DMS53 treated with DMSO at 0.1 percent for 48 hours (cell line): ENCODE measurements at regions not wholly inside any gene's neighbourhood (a gene's known extent, or its start where the extent isn't known, plus 50 kb on each side); places are given as distances from the start of the nearest gene placed in this dataset.

Experiments used
- DNase-seq: peaks from one replicate; lab custom pipeline; 2025; ENCODE audit not compliant: unreplicated experiment; lab: John Stamatoyannopoulos, UW

GRCh38 chr3:117674321-117674720 is 964.7 kb downstream of the TUSC7 start:
- DNase-seq, result no peak

DNA sequence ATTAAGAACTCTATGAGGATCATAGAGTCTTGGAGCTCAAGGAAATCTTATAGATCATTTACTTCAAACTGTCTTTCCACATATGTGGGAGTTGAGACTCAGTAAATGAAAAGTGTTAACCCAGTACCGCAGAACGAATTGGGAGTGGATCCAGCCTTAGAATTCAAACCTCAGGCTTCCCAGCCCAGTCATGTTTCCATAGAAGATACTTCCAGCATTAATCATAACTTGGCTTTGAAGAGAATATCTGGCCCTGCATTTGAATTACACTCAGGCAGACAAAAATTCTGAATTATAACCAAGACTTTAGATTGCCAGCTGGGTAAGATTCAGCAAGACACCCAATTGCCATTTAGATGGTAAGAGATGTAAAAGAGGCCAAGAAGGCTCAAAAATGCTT is 972.0 kb downstream of the TUSC7 start:
- no peak for DNase-seq

- DNase-seq, result no peak
Observed at GRCh38 chr3:117687096-117687495, 977.5 kb downstream of the TUSC7 start.

DNA sequence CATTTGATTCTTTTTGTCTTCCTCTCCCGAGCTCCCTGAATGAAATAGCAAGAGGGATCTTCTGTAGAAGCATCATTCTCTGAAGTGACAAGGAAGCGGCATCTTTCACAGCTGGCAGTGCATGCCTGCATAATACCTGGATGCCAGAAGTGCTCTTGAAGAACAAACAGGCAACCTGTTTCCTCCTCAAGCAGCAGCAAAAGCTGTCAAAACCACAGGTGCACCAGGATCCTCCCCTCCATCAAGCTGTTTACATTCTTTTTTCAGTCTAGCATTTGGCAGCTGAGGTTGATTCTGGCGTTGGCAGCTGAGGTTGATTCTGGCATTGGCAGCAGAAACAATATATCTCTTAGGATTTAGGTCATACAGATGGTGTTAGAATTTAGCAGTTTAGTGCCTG is 979.0 kb downstream of the TUSC7 start:
- DNase-seq, result peak; percentile 61

DNA sequence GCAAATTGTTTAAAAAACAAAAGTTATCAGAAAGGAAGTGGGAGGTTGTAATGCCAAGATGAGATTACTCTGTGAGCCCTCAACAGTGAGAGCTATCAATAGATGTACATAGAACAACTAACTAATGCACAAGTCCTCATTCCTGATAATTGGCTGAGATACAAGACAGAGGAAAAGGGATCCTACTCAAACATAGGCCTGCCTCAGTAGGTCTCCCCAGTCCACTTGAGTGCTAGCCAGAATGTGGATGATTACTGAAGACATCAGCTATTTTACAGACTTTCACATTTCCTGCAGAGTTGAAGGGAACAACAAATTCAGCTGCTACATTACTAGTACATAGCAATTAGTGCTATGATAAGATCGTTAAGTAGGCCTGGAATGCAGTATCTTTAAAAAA is 981.9 kb downstream of the TUSC7 start:
- DNase-seq, result no peak

GRCh38 chr3:117692416-117692995 is 982.9 kb downstream of the TUSC7 start:
- DNase-seq, result no peak

- DNase-seq, result no peak
Observed at GRCh38 chr3:117695321-117695720, 985.7 kb downstream of the TUSC7 start.

GRCh38 chr3:117695871-117696645 is 986.5 kb downstream of the TUSC7 start:
- DNase-seq, result no peak

GRCh38 chr3:117696851-117697407 is 987.4 kb downstream of the TUSC7 start:
- no peak for DNase-seq

- DNase-seq, result no peak
Observed at GRCh38 chr3:117699058-117699457, 989.5 kb downstream of the TUSC7 start.

DNA sequence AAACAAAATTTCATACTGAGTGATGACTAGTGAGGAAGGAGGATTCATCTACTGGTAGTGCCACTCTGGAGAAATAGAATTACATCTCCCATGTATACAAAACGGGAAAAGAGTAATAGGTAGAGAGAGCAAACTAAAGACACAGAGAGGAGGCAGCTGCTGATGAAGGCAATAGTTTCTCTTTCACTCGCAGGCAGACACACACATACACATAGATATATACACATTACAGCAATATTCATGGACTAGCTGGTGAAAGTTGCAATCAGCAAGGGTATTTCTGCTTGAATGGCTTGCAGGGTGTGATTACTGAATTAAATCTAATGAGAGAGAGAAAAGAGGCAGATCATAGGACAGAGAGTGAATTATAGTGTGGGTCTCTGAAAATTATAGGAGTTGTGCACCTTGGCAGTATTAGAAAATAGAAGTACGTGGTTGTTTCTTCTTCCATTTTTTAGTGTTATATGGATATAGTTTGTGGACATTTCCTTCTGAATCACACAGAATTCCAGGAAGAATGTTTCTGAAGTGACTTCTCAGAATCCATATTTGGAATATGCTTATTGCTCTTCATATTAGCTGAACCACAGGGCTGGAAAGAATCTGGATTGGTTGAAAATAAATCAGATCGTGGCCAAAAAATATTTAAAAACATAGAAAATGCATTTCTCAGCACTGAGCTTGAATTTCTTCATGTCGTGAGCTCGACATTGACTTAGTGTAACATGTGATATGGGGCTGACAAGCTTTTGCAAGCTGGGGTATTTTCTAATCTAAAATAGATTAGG is 991.2 kb downstream of the TUSC7 start:
- no peak for DNase-seq

- DNase-seq, result no peak
Observed at GRCh38 chr3:117705011-117705410, 995.4 kb downstream of the TUSC7 start.

- DNase-seq, result no peak
Observed at GRCh38 chr3:117706037-117706436, 996.5 kb downstream of the TUSC7 start.

DNA sequence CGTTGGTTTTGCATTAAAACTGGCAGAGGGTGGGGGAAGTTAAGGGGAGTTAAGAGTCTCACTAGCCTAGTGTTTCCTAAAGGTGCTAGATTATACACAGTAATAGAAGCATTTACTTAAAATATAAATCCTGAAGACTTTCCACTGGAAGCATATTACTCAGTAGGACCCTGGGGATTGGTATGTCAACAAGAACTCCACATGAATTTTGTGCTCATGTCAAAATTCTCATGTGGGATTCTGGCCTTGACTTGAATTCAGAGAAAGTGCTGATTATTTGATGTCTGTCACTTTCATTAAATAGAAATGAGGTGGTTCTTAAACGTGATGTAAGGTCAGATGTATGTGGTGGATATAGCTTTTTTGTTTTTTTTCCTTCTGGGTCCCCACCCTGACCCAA is 997.2 kb downstream of the TUSC7 start:
- no peak for DNase-seq

GRCh38 chr3:117708601-117709000 is 999.0 kb downstream of the TUSC7 start:
- DNase-seq, result no peak

DNA sequence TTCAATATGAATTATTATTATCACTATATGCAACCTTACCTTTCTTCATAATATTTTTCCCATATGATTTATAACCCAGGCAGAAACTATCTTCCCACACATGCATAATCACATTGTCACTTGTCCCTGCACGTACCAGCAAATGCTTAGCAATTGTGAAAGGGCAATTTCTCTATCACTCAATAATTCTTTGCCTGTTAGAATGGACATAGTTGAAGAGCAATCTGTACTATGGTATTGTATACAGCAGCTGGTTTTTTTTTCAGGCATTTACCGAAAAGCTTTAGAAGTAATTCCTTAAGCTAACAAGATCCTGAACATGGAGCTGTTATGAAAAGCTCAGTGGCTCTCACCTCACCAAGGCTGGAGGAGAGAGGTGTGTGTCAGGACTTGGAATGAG is 999.5 kb downstream of the TUSC7 start:
- no peak for DNase-seq

- no peak for DNase-seq
Observed at GRCh38 chr3:117710501-117710900, 1000.9 kb downstream of the TUSC7 start.

- DNase-seq, result peak; percentile 4
Observed at GRCh38 chr3:117719316-117719926, 1009.8 kb downstream of the TUSC7 start.

DNA sequence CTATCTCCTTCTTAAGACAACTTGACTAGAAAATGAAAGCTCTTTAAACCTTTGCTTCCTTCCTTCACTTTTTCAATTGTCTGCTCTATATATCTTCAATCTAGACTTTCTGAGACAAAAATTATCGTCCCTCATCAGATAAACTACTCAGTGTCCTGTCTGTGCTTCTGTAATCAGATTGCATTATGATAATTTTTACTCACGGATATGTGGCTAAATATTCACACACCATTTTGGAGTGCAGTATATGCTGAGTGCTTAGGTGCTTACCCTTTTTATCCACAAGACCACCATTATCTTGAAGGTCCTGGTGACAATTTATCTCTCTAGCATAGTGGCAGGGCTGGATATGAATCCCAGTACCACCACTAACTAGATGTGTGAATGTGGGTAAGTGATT is 1012.3 kb downstream of the TUSC7 start:
- no peak for DNase-seq

DNA sequence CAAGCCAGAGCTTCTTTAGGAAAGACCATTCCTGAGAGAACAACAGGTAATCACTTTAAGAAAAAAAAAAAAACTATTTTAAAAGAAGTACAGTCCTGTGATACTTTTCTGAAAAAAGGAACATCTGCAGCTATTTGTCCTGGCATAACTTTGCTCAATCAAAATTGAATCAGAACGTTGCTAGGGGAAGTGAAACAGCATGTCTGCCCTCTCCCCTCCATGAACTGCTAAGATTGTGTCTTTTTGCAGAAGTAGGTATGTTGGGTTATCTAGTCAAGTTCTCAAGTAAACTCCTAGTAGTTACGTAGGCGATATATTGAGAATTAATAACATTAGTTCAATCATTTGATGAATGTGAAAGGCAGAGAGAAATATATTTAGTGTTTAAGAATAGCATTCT is 1013.3 kb downstream of the TUSC7 start:
- no peak for DNase-seq

DNA sequence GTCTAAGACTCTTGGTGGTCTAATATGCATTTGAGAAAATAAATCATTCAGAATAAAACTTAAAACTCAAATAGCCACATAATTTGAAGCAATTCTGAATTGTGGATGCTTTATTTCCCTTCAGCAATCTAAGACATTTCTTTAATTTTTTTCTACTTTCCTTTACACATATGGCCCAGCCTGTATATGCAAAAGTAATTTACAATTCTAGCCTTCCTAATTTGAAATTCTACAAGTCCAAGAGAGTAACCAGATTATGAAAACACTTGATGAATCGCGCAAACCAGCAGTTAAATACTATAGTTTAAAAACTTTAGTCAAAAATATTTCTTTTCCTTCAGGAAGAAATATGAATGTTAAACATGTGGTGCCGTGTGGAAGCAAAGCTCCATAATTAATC is 1014.2 kb downstream of the TUSC7 start:
- DNase-seq, result no peak
